Stimulated activated naive CD8-positive, alpha-beta T cell treated with anti-CD3 and anti-CD28 coated beads, Interleukin-15, Interleukin-2, amounts not matched to agents 100 ng/mL and 50 ng/mL, for 24 hours (primary cell): ENCODE measurements at regions not wholly inside any gene's neighbourhood (a gene's known extent, or its start where the extent isn't known, plus 50 kb on each side); places are given as distances from the start of the nearest gene placed in this dataset.
"Not testable (repeated sequence)": the region's sequence is repeated elsewhere in the genome, so short reads cannot be mapped to it uniquely, and the experiment has no call there.

Source experiments
- H3K27ac Mint-ChIP-seq: one replicate; pipeline ENCODE4 v1.8.0; 2021; ENCODE audit warnings: mild to moderate bottlenecking, mixed read lengths
- H3K27me3 Mint-ChIP-seq: one replicate; pipeline ENCODE4 v1.8.0; 2021; ENCODE audit warnings: mixed read lengths
- H3K36me3 Mint-ChIP-seq: one replicate; pipeline ENCODE4 v1.8.0; 2021; ENCODE audit warnings: low read depth, mixed read lengths
- H3K4me1 Mint-ChIP-seq: one replicate; pipeline ENCODE4 v1.8.0; 2021; ENCODE audit warnings: low read depth, mixed read lengths
- H3K4me3 Mint-ChIP-seq: one replicate; pipeline ENCODE4 v1.8.0; 2021; ENCODE audit warnings: mild to moderate bottlenecking, mixed read lengths
- H3K9me3 Mint-ChIP-seq: one replicate; pipeline ENCODE4 v1.8.0; 2021; ENCODE audit warnings: mixed read lengths

DNA sequence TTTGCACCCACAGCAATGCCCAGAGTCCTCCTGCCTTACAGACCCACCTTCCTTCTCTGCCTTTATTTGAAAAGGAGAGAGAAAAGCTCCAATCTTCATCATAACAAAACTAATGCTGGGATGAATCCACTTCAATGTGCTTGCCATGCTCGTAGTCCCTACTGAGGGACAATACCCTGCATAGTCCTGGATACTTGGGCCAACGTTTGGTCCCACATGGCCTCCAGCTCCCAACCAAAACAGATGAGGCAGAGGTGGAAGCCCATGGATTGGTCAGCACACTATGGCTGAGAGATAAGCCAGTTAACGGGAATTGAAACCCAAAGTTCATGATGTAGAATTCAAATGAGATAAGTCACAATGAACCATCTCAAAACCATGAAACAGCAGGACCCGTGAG lies 115.8 kb downstream of the KBTBD2 start:
- not testable (repeated sequence) for H3K27ac Mint-ChIP-seq, H3K4me3 Mint-ChIP-seq

DNA sequence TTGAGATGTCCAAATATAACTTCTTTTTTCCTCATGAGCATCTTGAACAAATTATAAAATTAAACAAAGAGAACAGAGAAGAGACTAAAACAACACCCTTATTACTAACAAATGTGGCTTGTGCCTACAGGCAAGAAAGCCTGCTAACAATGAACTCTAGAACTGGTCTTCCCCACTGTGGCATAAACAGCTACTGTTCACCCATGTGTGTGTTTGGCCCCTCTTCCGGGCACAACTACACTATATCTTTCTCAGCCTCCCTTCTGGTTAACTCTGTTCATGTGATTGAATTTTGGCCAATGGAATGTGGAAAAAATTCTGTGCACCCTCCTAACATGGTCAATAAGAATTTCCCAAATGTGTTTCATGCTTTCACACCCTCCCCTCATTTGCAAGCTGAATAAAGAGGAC lies 117.0 kb downstream of the KBTBD2 start:
- H3K27ac Mint-ChIP-seq, result no peak overlapping the region

More for the DNA sequence above, 115.8 kb downstream of the KBTBD2 start:
- peaks cover 35% of the 10 kb centered on the region for H3K27me3 Mint-ChIP-seq
- H3K4me1 Mint-ChIP-seq, H3K36me3 Mint-ChIP-seq, H3K9me3 Mint-ChIP-seq: not testable (repeated sequence)

GRCh38 chr7:32768866-32769510 lies 122.6 kb downstream of the KBTBD2 start:
- H3K36me3 Mint-ChIP-seq, H3K9me3 Mint-ChIP-seq, H3K4me3 Mint-ChIP-seq, H3K4me1 Mint-ChIP-seq, H3K27ac Mint-ChIP-seq: not testable (repeated sequence)
- H3K27me3 Mint-ChIP-seq, result peaks cover 42% of the 10 kb centered on the region

More for the DNA sequence above, 117.0 kb downstream of the KBTBD2 start:
- H3K9me3 Mint-ChIP-seq, result no peaks in the 10 kb centered on the region
- H3K36me3 Mint-ChIP-seq, result no peaks in the 10 kb centered on the region
- H3K4me3 Mint-ChIP-seq, result no peak overlapping the region
- H3K27me3 Mint-ChIP-seq, result peaks cover 35% of the 10 kb centered on the region
- no peaks in the 10 kb centered on the region for H3K4me1 Mint-ChIP-seq

DNA sequence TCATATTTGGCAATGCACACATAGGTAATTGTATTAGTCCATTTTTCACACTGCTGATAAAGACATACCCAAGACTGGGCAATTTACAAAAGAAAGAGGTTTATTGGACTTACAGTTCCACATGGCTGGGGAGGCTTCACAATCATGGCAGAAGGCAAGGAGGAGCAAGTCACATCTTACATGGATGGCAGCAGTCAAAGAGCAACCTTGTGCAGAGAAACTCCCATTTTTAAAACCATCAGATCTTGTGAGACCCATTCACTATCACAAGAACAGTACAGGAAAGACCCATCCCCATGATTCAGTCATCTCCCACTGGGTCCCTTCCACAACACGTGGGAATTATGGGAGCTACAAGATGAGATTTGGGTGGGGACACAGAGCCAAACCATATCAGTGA lies 123.2 kb downstream of the KBTBD2 start:
- not testable (repeated sequence) for H3K9me3 Mint-ChIP-seq, H3K36me3 Mint-ChIP-seq, H3K4me1 Mint-ChIP-seq, H3K27ac Mint-ChIP-seq, H3K4me3 Mint-ChIP-seq
- H3K27me3 Mint-ChIP-seq, result peaks cover 43% of the 10 kb centered on the region

DNA sequence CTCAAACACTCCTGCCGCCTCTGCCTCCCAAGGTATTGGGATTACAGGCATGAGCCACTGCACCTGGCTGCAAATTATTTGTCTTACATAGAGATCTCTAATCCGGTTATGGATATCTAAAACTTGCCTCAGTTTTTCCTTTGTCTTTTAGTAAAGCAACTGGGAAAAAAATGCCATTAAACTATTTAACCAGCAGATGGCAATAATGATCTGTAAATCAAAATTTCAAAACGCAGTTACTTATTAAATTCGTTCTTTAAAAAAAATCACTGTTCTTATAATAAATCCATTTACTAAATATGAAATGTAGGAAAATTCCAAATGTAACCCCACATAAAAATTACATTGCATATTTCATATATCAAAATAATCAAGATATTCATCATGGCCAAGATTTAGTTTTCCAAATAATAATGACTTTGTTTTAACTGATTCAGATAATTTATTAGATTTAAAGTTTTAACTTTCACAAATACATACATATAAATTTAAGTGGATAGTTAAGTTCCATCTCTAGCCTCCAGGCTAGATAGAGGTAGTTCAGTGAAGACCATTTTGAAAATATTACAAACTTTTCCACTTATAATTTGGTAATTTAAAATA lies 125.8 kb downstream of the KBTBD2 start:
- H3K27ac Mint-ChIP-seq, H3K36me3 Mint-ChIP-seq, H3K9me3 Mint-ChIP-seq, H3K4me3 Mint-ChIP-seq: not testable (repeated sequence)
- H3K4me1 Mint-ChIP-seq, result peaks cover 11% of the 10 kb centered on the region
- H3K27me3 Mint-ChIP-seq, result peaks cover 44% of the 10 kb centered on the region

DNA sequence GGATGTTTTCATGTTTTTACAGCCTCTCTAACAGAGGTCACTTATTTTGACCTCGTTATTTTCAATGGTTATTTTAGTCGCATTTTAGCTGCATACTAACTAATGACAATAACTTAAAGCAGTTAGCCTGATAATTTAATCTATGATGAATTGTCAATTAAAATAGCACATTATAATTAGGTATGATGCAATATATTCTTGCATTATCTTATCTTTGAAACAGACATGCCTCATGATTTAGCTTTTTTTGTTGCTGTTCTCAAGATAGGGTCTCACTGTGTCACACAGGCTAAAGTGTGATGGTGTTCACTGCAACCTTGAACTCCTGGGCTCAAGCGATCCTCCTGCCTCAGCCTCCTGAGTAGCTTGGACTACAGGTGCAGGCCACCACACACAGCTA lies 126.4 kb downstream of the KBTBD2 start:
- Mint-ChIP-seq H3K4me1 (peaks cover 11% of the 10 kb centered on the region), H3K27ac (no peak overlapping the region), H3K27me3 (peaks cover 46% of the 10 kb centered on the region), H3K9me3 (peaks cover 4% of the 10 kb centered on the region), H3K4me3 (no peak overlapping the region), H3K36me3 (no peaks in the 10 kb centered on the region)

GRCh38 chr7:32762925-32763293 lies 128.7 kb downstream of the KBTBD2 start:
- no peak overlapping the region for H3K27ac Mint-ChIP-seq
- peaks cover 11% of the 10 kb centered on the region for H3K4me1 Mint-ChIP-seq
- H3K4me3 Mint-ChIP-seq, result peak overlapping the region; percentile 45
- H3K27me3 Mint-ChIP-seq, result peaks cover 53% of the 10 kb centered on the region
- no peaks in the 10 kb centered on the region for H3K36me3 Mint-ChIP-seq
- H3K9me3 Mint-ChIP-seq, result no peaks in the 10 kb centered on the region

DNA sequence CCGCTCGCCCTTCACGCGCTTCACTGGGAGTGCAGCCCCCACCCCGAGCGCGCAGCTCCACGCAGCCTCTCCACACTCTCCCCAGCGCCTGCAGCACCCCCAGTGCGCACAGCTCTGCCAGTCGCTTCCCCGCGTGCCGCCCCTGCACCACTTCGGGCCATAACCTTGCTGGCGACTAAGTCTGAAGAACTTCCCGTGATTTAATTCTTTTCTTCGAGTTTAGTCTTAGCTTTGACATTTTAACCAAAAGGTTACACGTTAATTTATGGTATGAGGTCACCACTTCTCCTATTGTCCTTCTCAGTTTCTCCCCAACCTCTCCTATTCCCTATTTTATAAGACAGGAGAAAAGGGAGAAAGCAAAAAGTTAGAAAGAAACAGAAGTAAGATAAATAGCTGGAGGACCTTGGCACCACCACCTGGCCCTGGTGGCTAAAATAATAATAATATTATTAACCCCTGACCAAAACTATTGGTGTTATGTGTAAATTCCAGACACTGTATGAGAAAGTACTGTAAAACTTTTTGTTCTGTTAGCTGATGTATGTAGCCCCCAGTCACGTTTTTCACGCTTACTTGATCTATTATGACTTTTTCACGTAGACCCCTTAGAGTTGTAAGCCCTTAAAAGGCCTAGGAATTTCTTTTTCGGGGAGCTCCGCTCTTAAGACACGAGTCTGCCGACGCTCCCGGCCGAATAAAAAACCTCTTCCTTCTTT lies 129.2 kb downstream of the KBTBD2 start:
- H3K27ac Mint-ChIP-seq, H3K36me3 Mint-ChIP-seq, H3K9me3 Mint-ChIP-seq: not testable (repeated sequence)
- Mint-ChIP-seq H3K4me3 (peak overlapping the region; percentile 45), H3K4me1 (peaks cover 11% of the 10 kb centered on the region), H3K27me3 (peaks cover 50% of the 10 kb centered on the region)

DNA sequence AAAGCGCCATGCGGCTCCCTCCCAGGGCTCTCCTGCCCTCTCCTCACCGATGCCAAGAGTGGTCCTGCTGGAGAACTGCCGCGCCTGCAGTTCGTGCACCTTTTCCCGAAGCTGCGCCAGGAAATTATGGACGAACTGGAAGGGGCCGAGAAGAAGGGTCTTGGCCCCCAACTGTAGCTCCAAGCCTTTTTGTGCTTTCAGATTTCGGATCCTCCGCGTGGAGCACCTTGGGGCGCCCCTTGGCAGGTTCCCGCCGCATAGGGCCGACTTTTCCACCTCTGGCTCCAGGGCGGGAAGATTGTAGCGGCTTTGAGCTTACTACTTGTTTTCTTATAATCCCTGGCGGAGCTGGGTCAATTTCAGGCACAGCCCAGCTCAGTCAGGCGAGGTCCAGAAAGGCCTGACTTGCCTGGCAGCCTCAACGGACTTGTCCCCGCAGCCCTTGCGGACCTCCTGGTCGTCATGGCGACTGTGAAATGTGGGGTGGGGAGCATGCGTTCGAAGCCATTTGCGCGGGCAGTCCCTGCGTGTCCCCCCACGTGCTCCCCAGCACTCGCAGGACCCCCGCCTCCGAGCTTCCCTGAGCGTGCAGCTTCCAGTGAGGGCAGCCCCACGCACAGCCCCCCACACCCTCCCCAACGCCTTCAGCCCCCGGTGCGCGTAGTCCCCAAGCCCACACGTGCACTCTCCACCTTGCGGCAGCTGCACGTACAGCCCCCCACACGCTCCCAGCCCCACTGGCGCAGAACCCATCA lies 129.9 kb downstream of the KBTBD2 start:
- H3K27me3 Mint-ChIP-seq, result peaks cover 50% of the 10 kb centered on the region
- no peaks in the 10 kb centered on the region for H3K36me3 Mint-ChIP-seq
- peaks cover 11% of the 10 kb centered on the region for H3K4me1 Mint-ChIP-seq
- no peak overlapping the region for H3K4me3 Mint-ChIP-seq
- no peaks in the 10 kb centered on the region for H3K9me3 Mint-ChIP-seq
- H3K27ac Mint-ChIP-seq, result no peak overlapping the region

GRCh38 chr7:32760755-32761154 lies 130.8 kb downstream of the KBTBD2 start:
- Mint-ChIP-seq H3K4me1 (peaks cover 11% of the 10 kb centered on the region), H3K27me3 (peaks cover 48% of the 10 kb centered on the region)
- H3K9me3 Mint-ChIP-seq, H3K27ac Mint-ChIP-seq, H3K36me3 Mint-ChIP-seq, H3K4me3 Mint-ChIP-seq: not testable (repeated sequence)

DNA sequence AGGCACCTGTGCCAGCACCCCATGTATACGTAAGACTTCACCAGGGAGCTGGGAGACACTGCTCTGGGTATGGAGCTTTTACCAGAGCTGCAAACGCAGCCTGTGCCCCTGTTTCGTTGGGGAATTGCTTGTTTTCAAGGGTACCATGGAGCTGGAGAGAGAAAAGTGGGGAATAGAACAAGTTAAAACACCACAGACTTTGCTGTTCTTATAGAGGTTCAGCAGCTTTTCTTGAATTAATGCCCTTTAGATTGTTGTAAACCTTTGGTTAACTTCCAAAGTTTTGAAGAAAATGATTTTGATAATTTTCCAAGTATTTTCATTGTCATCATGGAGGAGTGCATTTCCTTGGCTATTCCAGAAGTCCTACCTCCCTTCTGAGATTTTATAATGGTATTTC lies 131.7 kb downstream of the KBTBD2 start:
- not testable (repeated sequence) for H3K36me3 Mint-ChIP-seq, H3K9me3 Mint-ChIP-seq, H3K4me3 Mint-ChIP-seq, H3K27ac Mint-ChIP-seq
- H3K27me3 Mint-ChIP-seq, result peaks cover 47% of the 10 kb centered on the region
- H3K4me1 Mint-ChIP-seq, result peaks cover 11% of the 10 kb centered on the region

DNA sequence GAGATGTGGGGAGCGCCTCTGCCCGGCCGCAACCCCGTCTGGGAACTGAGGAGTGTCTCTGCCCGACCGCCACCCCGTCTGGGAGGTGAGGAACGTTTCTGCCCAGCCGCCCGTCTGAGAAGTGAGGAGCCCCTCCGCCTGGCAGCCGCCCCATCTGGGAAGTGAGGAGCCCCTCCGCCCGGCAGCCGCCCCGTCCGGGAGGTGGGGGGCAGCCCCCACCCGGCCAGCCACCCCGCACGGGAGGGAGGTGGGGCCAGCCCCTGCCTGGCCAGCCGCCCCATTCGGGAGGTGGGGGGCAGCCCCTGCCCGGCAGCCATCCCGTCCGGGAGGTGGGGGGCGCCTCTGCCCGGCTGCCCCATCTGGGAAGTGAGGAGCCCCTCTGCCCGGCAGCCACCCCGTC lies 137.7 kb downstream of the KBTBD2 start:
- H3K4me3 Mint-ChIP-seq, H3K9me3 Mint-ChIP-seq, H3K36me3 Mint-ChIP-seq, H3K27me3 Mint-ChIP-seq, H3K4me1 Mint-ChIP-seq, H3K27ac Mint-ChIP-seq: not testable (repeated sequence)

GRCh38 chr7:32748337-32748736 lies 143.2 kb downstream of the KBTBD2 start:
- H3K27ac Mint-ChIP-seq, H3K9me3 Mint-ChIP-seq, H3K4me3 Mint-ChIP-seq, H3K4me1 Mint-ChIP-seq, H3K36me3 Mint-ChIP-seq: not testable (repeated sequence)
- H3K27me3 Mint-ChIP-seq, result peaks cover 25% of the 10 kb centered on the region

- not testable (repeated sequence) for H3K9me3 Mint-ChIP-seq, H3K4me1 Mint-ChIP-seq, H3K27ac Mint-ChIP-seq, H3K36me3 Mint-ChIP-seq, H3K4me3 Mint-ChIP-seq
- H3K27me3 Mint-ChIP-seq, result peaks cover 25% of the 10 kb centered on the region
Measured at GRCh38 chr7:32747443-32748148, 144.0 kb downstream of the KBTBD2 start.
